Stomach (tissue), 4 donors: ENCODE measurements at regions not wholly inside any gene's neighbourhood (a gene's known extent, or its start where the extent isn't known, plus 50 kb on each side); places are given as distances from the start of the nearest gene placed in this dataset.

ENCODE experiments used
- CTCF ChIP-seq, 7 experiments: fragments of 450-650 bp in 4 of 7; fragments of 200-600 bp in 3 of 7; sonication (generic) in 3 of 7; IDR thresholded peaks; one replicate each; pipeline ENCODE4 v1.5.1; 2016 to 2019; ENCODE audit warnings: antibody characterized with exemption in 7 of 7, control low read depth in 2 of 7, mild to moderate bottlenecking in 1 of 7
- EP300 ChIP-seq: sonication (generic); formaldehyde crosslinking; IDR thresholded peaks from one replicate; pipeline ENCODE4 v1.6.1; 2017; ENCODE audit warnings: antibody characterized with exemption
- POLR2A ChIP-seq, 4 donors: fragments of 450-650 bp; IDR thresholded peaks; one replicate each; pipeline ENCODE4 v1.6.1; 2016; ENCODE audit warnings: antibody characterized with exemption in 4 of 4, control low read depth in 2 of 4, mild to moderate bottlenecking in 1 of 4, moderate library complexity in 1 of 4
- POLR2AphosphoS5 ChIP-seq, 3 donors: sonication (generic); formaldehyde crosslinking; IDR thresholded peaks; one replicate each; pipeline ENCODE4 v1.6.1; 2016; ENCODE audit warnings: antibody characterized with exemption in 3 of 3

GRCh38 chr13:79941752-79942151, 399.2 kb downstream of the SPRY2 start:
- TF ChIP-seq CTCF (IDR thresholded peaks at IDR 0.05) (no peak), POLR2A (IDR thresholded peaks at IDR 0.05) (no peak), POLR2AphosphoS5 (IDR thresholded peaks at IDR 0.05) (no peak), EP300 (no peak)
